B cell (primary cell): ENCODE measurements at regions not wholly inside any gene's neighbourhood (a gene's known extent, or its start where the extent isn't known, plus 50 kb on each side); places are given as distances from the start of the nearest gene placed in this dataset.

Experiments
- CTCF ChIP-seq: fragments of 200-600 bp; IDR thresholded peaks from one replicate; pipeline ENCODE4 v1.8.0; 2022; ENCODE audit warnings: antibody characterized with exemption, mild to moderate bottlenecking
- EZH2 ChIP-seq: IDR thresholded peaks from 2 replicates; pipeline ENCODE4 v1.6.1; 2012; ENCODE audit warnings: borderline replicate concordance, low read depth, mild to moderate bottlenecking, moderate library complexity, low read length; ENCODE audit not compliant: insufficient read depth, poor library complexity, severe bottlenecking

- no peak for TF ChIP-seq CTCF
- TF ChIP-seq EZH2 = no peak
Observed at GRCh38 chr18:1270081-1270480, 365.4 kb downstream of the ADCYAP1 start.
